SK-N-SH (cell line): ENCODE measurements at regions not wholly inside any gene's neighbourhood (a gene's known extent, or its start where the extent isn't known, plus 50 kb on each side); places are given as distances from the start of the nearest gene placed in this dataset.

Source experiments
- CTCF ChIP-seq: fragments of 200-600 bp; sonication (generic); IDR thresholded peaks from 2 replicates; pipeline ENCODE4 v1.6.1; 2017; ENCODE audit warnings: antibody characterized with exemption, mild to moderate bottlenecking, moderate library complexity
- EP300 ChIP-seq, 2 experiments: IDR thresholded peaks; 2 replicates each; pipeline versions ENCODE4 v1.4.0 to v1.6.1; 2012; ENCODE audit warnings: borderline replicate concordance in 1 of 2, low read depth in 1 of 2, low read length in 1 of 2
- JUND ChIP-seq: IDR thresholded peaks from 2 replicates; pipeline ENCODE4 v1.4.0; 2012
- POLR2AphosphoS5 ChIP-seq: IDR thresholded peaks from 2 replicates; pipeline ENCODE4 v1.6.1; 2012; ENCODE audit warnings: low read depth, low read length
- SMC3 ChIP-seq: IDR thresholded peaks from 2 replicates; pipeline ENCODE4 v1.6.1; 2012; ENCODE audit warnings: low read depth, low read length, improper control_type of control experiment
- TAF1 ChIP-seq: IDR thresholded peaks from 2 replicates; pipeline ENCODE4 v1.6.1; 2012; ENCODE audit warnings: low read depth, mild to moderate bottlenecking, low read length, moderate library complexity, borderline replicate concordance
- YY1 ChIP-seq: IDR thresholded peaks from 2 replicates; pipeline ENCODE4 v1.4.0; 2012; ENCODE audit warnings: low read depth, mild to moderate bottlenecking

- TF ChIP-seq CTCF (no peak), TAF1 (no peak), YY1 (no peak), EP300 (IDR thresholded peaks at IDR 0.05; ENCODE audit: borderline replicate concordance in 1 of 2, low read depth in 1 of 2, low read length in 1 of 2) (no peak), SMC3 (no peak), JUND (no peak), POLR2AphosphoS5 (no peak)
These were observed 672.2 kb upstream of the ACVR2A start for GRCh38 chr2:147172493-147173188.
